ENCODE measurements at regions not wholly inside any gene's neighbourhood (a gene's known extent, or its start where the extent isn't known, plus 50 kb on each side); places are given as distances from the start of the nearest gene placed in this dataset.

DNA sequence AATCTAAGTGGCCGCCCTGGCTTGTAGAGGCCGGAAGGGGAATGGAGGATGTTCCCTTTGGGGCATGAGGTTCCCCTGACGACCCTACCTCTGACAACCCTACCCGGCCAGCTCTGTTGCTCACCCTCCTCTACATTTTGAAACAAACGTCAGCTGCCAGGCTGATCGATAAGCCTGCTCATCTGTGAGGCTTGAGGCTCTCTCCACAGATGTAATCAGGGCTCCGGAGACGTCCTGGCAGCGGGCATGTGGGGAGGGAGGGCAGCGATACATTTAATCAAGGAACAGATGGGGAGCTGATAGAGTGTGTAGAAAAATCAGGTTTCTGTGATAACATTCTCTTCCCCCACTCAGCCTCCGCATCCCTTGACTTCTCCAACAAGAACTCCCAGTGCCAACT, 212.3 kb upstream of the SDK2 start:
- TF ChIP-seq CTCF (IDR thresholded peaks at IDR 0.05; ENCODE audit: low read length): no peak
- no peak for TF ChIP-seq EZH2 (IDR thresholded peaks at IDR 0.05; ENCODE audit: borderline replicate concordance, low read length)

Data from OCI-LY1 (cell line).